HEK293 (cell line): ENCODE measurements at regions not wholly inside any gene's neighbourhood (a gene's known extent, or its start where the extent isn't known, plus 50 kb on each side); places are given as distances from the start of the nearest gene placed in this dataset.

ENCODE experiments used
- CTCF ChIA-PET: fragments of 350-600 bp; formaldehyde crosslinking; extraction: SDS; loops from one replicate; lab custom pipeline; 2021; ENCODE audit warnings: antibody characterized with exemption; lab: Yijun Ruan, JAX
- POLR2A ChIA-PET: fragments of 300-600 bp; formaldehyde crosslinking; extraction: SDS; loops from one replicate; lab custom pipeline; 2020; ENCODE audit warnings: antibody characterized with exemption, inconsistent platforms; lab: Yijun Ruan, JAX
- H3K27ac ChIP-seq: fragments of 200-500 bp; sonication (Bioruptor generic); 2 replicates; pipeline ENCODE4 v1.5.1; 2014; ENCODE audit warnings: low read depth, low read length, control low read depth, inconsistent platforms; ENCODE audit errors: extremely low read depth
- H3K36me3 ChIP-seq, 2 experiments: fragments of 200-500 bp in 1 of 2; sonication (Bioruptor generic) in 1 of 2; 1 replicate in 1 of 2; 2 replicates in 1 of 2; pipeline ENCODE4 v1.5.1; 2014 to 2017; ENCODE audit warnings: inconsistent platforms in 2 of 2, low read length in 2 of 2; ENCODE audit not compliant: control insufficient read depth in 2 of 2, insufficient read depth in 1 of 2
- H3K4me1 ChIP-seq: fragments of 200-500 bp; sonication (Bioruptor generic); 2 replicates; pipeline ENCODE4 v1.5.1; 2014; ENCODE audit warnings: mild to moderate bottlenecking, low read length, inconsistent platforms; ENCODE audit not compliant: control insufficient read depth, insufficient read depth
- H3K4me3 ChIP-seq: 2 replicates; pipeline ENCODE4 v1.5.1; 2011; ENCODE audit warnings: low read depth, mild to moderate bottlenecking, control low read depth, low read length, moderate library complexity
- H3K9me3 ChIP-seq: fragments of 200-500 bp; sonication (Bioruptor generic); 2 replicates; pipeline ENCODE4 v1.5.1; 2014; ENCODE audit warnings: low read depth, low read length, inconsistent platforms; ENCODE audit not compliant: control insufficient read depth, insufficient read depth
- BCL11B ChIP-seq: fragments of 450-650 bp; formaldehyde crosslinking; IDR thresholded peaks from 2 replicates; pipeline ENCODE4 v1.5.1; 2016; ENCODE audit warnings: low read depth, missing biosample characterization, missing genetic modification characterization
- RBAK ChIP-seq: fragments of 450-650 bp; formaldehyde crosslinking; IDR thresholded peaks from 2 replicates; pipeline ENCODE4 v1.5.1; 2016; ENCODE audit warnings: missing biosample characterization, missing genetic modification characterization
- SP3 ChIP-seq: fragments of 450-650 bp; formaldehyde crosslinking; IDR thresholded peaks from 2 replicates; pipeline ENCODE4 v1.5.1; 2016; ENCODE audit warnings: missing biosample characterization, missing genetic modification characterization
- ZNF112 ChIP-seq: fragments of 450-650 bp; formaldehyde crosslinking; IDR thresholded peaks from 2 replicates; pipeline ENCODE4 v1.5.0; 2017; ENCODE audit warnings: missing biosample characterization, missing genetic modification characterization
- ZNF416 ChIP-seq: fragments of 450-650 bp; formaldehyde crosslinking; IDR thresholded peaks from 2 replicates; pipeline ENCODE4 v1.5.1; 2016; ENCODE audit warnings: missing biosample characterization, missing genetic modification characterization
- ZSCAN30 ChIP-seq: fragments of 450-650 bp; IDR thresholded peaks from 2 replicates; pipeline ENCODE4 v1.5.1; 2018; ENCODE audit warnings: missing biosample characterization, mild to moderate bottlenecking, missing genetic modification characterization, moderate library complexity
- TF ChIP-seq, protein P1 (sequence below): fragments of 450-650 bp; formaldehyde crosslinking; IDR thresholded peaks from 2 replicates; pipeline ENCODE4 v1.5.1; 2016; ENCODE audit warnings: missing biosample characterization, missing genetic modification characterization, low read depth
- TF ChIP-seq, protein P2 (sequence below): fragments of 450-650 bp; formaldehyde crosslinking; IDR thresholded peaks from 2 replicates; pipeline ENCODE4 v1.5.1; 2016; ENCODE audit warnings: missing biosample characterization, missing genetic modification characterization, borderline replicate concordance
- TF ChIP-seq, protein P3 (sequence below): fragments of 450-650 bp; formaldehyde crosslinking; IDR thresholded peaks from 2 replicates; pipeline ENCODE4 v1.5.1; 2016; ENCODE audit warnings: missing biosample characterization, missing genetic modification characterization
- TF ChIP-seq, protein P4 (sequence below): fragments of 450-650 bp; IDR thresholded peaks from 2 replicates; pipeline ENCODE4 v1.5.1; 2018; ENCODE audit warnings: missing biosample characterization, missing genetic modification characterization
- TF ChIP-seq, protein P5 (sequence below): fragments of 450-650 bp; formaldehyde crosslinking; IDR thresholded peaks from 2 replicates; pipeline ENCODE4 v1.5.1; 2016; ENCODE audit warnings: missing biosample characterization, missing genetic modification characterization

DNA sequence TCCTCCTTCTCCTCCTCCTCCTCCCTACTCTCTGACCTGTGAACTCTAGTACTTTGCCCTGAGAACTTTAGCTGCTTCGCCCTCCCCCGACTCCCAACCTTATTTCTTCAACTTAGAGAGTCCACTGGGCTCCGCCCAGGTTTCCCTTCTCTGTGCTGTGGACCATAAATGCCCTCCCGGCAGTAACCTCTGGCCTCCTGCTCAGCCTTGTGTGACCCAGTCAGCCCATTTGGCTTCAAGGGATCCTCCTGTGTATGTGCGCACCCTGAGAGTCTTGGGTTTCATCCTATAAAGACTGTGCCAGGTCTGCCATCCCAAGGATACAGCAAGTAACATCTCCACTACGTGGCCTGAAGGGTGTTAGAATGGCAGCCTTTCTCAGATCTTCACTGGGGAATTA is 275.6 kb upstream of the C16orf82 start (continued):
- TF ChIP-seq, protein P1, sequence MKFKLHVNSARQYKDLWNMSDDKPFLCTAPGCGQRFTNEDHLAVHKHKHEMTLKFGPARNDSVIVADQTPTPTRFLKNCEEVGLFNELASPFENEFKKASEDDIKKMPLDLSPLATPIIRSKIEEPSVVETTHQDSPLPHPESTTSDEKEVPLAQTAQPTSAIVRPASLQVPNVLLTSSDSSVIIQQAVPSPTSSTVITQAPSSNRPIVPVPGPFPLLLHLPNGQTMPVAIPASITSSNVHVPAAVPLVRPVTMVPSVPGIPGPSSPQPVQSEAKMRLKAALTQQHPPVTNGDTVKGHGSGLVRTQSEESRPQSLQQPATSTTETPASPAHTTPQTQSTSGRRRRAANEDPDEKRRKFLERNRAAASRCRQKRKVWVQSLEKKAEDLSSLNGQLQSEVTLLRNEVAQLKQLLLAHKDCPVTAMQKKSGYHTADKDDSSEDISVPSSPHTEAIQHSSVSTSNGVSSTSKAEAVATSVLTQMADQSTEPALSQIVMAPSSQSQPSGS (tag by site-specific recombination) = no peak
- TF ChIP-seq, protein P2, sequence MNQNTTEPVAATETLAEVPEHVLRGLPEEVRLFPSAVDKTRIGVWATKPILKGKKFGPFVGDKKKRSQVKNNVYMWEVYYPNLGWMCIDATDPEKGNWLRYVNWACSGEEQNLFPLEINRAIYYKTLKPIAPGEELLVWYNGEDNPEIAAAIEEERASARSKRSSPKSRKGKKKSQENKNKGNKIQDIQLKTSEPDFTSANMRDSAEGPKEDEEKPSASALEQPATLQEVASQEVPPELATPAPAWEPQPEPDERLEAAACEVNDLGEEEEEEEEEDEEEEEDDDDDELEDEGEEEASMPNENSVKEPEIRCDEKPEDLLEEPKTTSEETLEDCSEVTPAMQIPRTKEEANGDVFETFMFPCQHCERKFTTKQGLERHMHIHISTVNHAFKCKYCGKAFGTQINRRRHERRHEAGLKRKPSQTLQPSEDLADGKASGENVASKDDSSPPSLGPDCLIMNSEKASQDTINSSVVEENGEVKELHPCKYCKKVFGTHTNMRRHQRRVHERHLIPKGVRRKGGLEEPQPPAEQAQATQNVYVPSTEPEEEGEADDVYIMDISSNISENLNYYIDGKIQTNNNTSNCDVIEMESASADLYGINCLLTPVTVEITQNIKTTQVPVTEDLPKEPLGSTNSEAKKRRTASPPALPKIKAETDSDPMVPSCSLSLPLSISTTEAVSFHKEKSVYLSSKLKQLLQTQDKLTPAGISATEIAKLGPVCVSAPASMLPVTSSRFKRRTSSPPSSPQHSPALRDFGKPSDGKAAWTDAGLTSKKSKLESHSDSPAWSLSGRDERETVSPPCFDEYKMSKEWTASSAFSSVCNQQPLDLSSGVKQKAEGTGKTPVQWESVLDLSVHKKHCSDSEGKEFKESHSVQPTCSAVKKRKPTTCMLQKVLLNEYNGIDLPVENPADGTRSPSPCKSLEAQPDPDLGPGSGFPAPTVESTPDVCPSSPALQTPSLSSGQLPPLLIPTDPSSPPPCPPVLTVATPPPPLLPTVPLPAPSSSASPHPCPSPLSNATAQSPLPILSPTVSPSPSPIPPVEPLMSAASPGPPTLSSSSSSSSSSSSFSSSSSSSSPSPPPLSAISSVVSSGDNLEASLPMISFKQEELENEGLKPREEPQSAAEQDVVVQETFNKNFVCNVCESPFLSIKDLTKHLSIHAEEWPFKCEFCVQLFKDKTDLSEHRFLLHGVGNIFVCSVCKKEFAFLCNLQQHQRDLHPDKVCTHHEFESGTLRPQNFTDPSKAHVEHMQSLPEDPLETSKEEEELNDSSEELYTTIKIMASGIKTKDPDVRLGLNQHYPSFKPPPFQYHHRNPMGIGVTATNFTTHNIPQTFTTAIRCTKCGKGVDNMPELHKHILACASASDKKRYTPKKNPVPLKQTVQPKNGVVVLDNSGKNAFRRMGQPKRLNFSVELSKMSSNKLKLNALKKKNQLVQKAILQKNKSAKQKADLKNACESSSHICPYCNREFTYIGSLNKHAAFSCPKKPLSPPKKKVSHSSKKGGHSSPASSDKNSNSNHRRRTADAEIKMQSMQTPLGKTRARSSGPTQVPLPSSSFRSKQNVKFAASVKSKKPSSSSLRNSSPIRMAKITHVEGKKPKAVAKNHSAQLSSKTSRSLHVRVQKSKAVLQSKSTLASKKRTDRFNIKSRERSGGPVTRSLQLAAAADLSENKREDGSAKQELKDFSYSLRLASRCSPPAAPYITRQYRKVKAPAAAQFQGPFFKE (tag by site-specific recombination) = no peak

DNA sequence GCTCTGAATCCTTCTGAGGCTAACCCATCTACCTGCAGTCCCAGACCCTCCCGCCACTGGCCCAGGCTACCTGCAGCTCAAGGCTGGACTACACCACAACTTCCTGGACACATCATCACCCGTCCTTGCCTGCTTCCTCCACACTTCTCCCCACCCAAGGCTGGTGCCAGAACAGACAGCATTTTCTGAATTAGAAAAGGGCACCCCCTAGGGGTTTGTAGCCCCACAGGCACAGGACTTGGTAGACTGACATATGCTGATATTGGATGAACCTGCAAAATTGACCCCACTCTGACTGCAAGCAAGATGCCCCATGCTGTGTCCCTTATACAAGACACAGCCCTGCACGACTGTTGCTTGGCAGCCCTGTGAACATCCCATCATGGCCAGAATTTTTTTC is 271.5 kb upstream of the C16orf82 start:
- H3K36me3 ChIP-seq = no peaks in the 10 kb centered on the region
- no peak overlapping the region for H3K4me3 ChIP-seq
- no peaks in the 10 kb centered on the region for H3K9me3 ChIP-seq
- ChIA-PET POLR2A (no interaction called here), CTCF (interaction anchor here (0.5 kb wide), 1 partner anchor 316 kb away, joined by 4 read pairs; no protein-coding TSS in a partner anchor)
- no peaks in the 10 kb centered on the region for H3K4me1 ChIP-seq
- TF ChIP-seq RBAK = no peak
- TF ChIP-seq, protein P3, sequence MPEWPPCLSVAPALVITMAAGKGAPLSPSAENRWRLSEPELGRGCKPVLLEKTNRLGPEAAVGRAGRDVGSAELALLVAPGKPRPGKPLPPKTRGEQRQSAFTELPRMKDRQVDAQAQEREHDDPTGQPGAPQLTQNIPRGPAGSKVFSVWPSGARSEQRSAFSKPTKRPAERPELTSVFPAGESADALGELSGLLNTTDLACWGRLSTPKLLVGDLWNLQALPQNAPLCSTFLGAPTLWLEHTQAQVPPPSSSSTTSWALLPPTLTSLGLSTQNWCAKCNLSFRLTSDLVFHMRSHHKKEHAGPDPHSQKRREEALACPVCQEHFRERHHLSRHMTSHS (tag by site-specific recombination) = no peak
- TF ChIP-seq ZSCAN30 (tag by site-specific recombination) = no peak
- no peak for TF ChIP-seq ZNF416 (tag by site-specific recombination)
- no peak for TF ChIP-seq BCL11B (tag by site-specific recombination)
- TF ChIP-seq, protein P4, sequence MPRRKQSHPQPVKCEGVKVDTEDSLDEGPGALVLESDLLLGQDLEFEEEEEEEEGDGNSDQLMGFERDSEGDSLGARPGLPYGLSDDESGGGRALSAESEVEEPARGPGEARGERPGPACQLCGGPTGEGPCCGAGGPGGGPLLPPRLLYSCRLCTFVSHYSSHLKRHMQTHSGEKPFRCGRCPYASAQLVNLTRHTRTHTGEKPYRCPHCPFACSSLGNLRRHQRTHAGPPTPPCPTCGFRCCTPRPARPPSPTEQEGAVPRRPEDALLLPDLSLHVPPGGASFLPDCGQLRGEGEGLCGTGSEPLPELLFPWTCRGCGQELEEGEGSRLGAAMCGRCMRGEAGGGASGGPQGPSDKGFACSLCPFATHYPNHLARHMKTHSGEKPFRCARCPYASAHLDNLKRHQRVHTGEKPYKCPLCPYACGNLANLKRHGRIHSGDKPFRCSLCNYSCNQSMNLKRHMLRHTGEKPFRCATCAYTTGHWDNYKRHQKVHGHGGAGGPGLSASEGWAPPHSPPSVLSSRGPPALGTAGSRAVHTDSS (tag by site-specific recombination) = no peak
- no peak for TF ChIP-seq ZNF112 (tag by site-specific recombination)
- no peak for TF ChIP-seq SP3
- TF ChIP-seq, protein P5, sequence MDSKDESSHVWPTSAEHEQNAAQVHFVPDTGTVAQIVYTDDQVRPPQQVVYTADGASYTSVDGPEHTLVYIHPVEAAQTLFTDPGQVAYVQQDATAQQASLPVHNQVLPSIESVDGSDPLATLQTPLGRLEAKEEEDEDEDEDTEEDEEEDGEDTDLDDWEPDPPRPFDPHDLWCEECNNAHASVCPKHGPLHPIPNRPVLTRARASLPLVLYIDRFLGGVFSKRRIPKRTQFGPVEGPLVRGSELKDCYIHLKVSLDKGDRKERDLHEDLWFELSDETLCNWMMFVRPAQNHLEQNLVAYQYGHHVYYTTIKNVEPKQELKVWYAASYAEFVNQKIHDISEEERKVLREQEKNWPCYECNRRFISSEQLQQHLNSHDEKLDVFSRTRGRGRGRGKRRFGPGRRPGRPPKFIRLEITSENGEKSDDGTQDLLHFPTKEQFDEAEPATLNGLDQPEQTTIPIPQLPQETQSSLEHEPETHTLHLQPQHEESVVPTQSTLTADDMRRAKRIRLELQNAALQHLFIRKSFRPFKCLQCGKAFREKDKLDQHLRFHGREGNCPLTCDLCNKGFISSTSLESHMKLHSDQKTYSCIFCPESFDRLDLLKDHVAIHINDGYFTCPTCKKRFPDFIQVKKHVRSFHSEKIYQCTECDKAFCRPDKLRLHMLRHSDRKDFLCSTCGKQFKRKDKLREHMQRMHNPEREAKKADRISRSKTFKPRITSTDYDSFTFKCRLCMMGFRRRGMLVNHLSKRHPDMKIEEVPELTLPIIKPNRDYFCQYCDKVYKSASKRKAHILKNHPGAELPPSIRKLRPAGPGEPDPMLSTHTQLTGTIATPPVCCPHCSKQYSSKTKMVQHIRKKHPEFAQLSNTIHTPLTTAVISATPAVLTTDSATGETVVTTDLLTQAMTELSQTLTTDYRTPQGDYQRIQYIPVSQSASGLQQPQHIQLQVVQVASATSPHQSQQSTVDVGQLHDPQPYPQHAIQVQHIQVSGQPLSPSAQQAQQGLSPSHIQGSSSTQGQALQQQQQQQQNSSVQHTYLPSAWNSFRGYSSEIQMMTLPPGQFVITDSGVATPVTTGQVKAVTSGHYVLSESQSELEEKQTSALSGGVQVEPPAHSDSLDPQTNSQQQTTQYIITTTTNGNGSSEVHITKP = no peak
- H3K27ac ChIP-seq = no peak overlapping the region
